ENCODE measurements at regions not wholly inside any gene's neighbourhood (a gene's known extent, or its start where the extent isn't known, plus 50 kb on each side); places are given as distances from the start of the nearest gene placed in this dataset.

- TF ChIP-seq POLR2A (IDR thresholded peaks at IDR 0.05) (no peak), CTCF (IDR thresholded peaks at IDR 0.05) (no peak)
These were observed 468.2 kb downstream of the EPHA4 start for GRCh38 chr2:221103930-221104329.

Measured in breast epithelium (tissue), 3 donors.